Esophagus mucosa (tissue), 1 donor: ENCODE measurements at regions not wholly inside any gene's neighbourhood (a gene's known extent, or its start where the extent isn't known, plus 50 kb on each side); places are given as distances from the start of the nearest gene placed in this dataset.

Experiments
- ATAC-seq: fragments of 200-7000 bp; cut with Tn5 transposase; one replicate; pipeline ENCODE4 v1.9.1; 2020
- donor health status: DM: yes; HTN: yes; CAD: no.

DNA sequence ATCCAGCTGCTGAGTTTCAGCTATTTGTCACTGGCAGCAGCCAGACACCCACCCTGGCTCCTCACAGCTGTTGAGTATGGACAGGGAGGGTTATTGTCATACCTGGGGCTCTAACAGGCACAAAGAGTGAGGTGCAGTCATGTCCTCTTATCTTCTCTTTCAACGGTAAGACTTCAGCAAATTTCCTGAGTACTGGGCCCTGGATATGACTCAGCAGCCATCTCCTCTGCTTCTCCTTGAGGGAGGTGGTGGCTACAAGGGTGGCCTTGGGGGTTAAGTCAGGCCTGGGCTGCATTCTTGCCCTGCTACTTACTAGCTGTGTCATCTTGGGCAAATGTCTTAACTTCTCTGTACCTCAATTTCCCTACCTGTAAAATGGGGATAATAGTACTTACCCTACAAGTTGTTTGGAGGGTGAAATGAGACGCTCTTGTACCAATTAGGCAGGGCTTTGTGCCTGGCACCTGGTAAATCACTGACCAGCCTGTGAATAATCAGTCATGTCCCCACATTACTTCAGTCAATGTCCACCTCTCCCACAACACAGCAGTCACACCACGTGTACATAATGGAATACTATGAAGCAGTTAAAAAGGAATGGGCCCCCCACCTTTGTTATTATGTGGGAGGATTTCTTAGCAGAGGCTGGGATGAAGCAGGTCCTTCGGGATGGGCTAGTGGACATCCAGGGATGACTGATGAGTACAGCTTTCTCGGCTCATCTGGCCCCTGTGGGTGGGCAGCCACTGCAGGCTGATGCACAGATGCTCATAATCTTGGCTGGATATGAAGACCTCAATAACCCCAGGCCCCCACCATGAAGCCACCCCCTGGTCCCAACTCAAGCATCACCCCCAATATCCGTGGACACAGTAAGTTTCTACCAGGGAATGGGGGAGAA lies 528.8 kb downstream of the SHQ1 start:
- ATAC-seq: no peak

DNA sequence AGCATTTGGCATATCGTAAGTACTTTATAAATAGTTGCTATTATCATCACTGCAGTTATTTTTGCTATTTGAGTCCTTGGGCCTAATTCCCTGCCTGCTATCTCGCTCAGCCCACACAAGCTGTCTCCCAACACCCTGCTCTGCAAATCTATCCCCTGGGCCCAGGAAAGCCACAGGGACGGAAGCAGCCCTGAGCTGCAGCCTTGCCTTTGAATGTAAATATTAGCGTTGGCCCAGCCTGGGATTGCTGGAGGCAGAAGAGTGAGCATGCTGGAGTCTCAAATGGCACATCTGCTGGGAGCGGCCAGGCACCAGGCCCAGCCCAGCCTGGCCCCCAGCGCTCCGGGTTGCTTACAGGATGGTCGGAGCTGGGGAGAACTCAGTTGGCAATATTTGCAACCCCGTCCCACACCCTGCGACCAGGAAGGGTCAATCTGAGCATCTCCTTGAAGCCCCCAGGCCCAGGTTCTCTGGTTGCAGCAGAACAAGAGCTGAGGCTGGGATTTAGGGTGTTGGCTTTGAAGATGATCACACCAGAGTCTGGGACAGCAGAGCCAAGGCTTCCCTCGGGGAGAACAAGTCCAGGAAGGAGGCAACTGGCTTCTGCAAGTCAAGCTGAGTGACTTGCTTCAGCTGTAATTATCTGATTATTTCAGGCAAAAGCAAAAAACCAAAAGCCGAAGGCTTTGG lies 529.6 kb downstream of the SHQ1 start:
- no peak for ATAC-seq

DNA sequence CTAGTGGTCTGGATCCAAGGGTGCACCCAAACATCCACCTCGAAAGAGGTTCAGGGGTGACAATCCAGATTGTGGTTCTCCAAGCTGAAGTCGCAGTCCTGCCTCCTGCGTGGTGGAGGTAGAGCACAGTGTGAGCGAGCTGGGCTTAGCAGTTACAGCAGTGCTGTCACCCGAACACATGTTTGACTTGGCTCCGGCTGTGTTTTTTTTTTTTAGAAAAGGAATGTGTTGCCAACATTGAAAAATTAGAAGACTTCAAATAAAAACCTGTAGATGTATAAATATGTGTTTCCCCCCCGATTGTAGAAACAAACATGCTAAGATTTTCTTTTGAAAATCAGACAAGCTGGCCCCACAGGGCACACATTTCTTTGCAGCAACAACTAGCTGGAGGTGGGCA lies 530.8 kb downstream of the SHQ1 start:
- no peak for ATAC-seq

DNA sequence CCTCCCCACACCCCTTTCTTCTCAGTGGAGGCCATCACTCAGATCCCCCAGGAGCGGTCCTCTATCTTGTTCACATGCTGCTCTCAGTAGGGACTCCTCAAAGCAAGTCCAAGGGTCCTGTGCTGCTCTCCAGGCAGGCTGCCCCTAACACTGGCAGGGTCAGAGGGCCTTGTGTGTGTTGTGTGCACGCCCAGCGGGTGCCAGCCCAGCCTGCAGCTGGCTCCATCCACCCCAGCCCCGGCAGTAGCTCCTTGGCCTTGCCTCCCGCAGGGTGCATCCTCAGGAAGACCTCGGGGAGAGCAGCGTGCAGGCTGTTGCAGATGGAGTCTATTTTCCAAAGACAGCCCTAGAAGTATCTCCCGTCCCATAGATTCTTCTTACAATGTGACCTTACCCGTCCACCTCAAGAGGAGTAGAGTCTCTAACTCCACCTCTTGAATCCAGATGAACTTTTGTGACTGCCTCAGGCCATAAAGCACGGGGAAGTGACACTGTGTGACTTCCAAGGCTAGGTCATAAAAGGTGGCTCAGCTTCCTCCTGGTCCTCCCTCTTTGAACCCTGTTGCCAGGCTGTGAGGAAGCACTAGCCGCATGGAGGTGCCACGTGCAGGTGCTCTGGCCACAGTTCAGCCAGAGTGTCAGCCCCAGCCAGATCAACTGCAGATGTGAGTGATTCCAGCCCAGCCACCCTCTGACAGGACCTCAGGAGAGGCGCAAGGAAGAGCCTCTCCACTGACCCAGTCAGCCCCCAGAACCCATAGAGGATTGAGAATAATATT lies 531.6 kb downstream of the SHQ1 start:
- ATAC-seq: no peak

DNA sequence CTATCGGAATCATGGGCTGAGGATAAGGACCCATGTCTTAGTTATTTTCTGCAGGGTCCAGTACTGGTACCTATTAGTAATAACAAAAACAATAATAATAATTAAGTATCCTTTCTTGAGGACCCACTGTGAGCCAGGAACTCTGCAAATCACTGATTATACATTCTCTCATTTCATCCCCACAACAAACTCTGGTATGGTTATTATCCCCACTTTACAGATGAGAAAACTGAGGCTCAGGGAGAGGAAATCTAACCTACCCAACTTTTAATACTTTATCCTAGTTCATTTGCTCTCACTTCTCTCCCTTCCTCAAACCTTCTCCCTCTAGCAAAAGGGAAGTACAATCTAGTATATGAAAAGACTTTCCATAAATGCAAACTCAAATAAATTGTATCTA lies 528.4 kb upstream of the PROK2 start:
- no peak for ATAC-seq

DNA sequence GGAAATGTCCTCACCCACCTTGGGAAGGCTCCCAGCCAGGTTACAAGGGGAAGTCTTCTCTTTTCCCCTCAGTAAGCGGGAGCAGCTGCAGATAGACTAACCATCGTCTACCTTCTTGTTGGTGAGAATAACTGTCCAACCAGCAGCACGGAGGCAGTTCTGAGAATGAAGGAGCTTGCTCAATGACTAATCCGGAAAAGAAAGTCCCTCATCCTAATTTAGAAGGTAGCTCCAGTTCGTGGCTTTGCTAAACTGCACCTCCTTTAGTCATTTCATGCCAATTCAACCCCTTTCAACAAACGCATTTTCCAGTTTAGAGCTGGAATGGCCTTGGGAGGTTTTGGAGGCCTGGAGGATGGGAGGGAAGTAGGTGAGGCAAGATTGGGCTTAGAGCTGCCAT lies 527.4 kb upstream of the PROK2 start:
- ATAC-seq: no peak

DNA sequence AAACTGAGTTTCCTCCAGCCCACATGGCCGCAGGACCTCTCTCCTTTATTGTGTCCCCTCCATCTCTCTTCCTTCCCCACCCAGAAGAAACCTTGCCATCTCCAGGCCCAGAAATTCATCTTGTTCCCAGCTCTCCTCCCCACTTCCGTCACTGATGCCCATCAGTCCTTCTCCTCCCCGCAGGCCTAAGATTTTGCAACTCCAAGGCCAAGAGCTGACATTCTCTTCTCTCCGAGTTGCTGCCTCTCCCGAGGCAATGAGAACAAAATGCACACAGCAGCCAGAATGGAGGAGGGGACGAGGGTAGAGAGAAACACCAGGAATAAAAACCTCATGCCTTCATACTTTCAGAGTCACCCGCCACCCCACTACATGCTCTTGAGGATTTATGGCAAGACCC lies 526.5 kb upstream of the PROK2 start:
- ATAC-seq: no peak

DNA sequence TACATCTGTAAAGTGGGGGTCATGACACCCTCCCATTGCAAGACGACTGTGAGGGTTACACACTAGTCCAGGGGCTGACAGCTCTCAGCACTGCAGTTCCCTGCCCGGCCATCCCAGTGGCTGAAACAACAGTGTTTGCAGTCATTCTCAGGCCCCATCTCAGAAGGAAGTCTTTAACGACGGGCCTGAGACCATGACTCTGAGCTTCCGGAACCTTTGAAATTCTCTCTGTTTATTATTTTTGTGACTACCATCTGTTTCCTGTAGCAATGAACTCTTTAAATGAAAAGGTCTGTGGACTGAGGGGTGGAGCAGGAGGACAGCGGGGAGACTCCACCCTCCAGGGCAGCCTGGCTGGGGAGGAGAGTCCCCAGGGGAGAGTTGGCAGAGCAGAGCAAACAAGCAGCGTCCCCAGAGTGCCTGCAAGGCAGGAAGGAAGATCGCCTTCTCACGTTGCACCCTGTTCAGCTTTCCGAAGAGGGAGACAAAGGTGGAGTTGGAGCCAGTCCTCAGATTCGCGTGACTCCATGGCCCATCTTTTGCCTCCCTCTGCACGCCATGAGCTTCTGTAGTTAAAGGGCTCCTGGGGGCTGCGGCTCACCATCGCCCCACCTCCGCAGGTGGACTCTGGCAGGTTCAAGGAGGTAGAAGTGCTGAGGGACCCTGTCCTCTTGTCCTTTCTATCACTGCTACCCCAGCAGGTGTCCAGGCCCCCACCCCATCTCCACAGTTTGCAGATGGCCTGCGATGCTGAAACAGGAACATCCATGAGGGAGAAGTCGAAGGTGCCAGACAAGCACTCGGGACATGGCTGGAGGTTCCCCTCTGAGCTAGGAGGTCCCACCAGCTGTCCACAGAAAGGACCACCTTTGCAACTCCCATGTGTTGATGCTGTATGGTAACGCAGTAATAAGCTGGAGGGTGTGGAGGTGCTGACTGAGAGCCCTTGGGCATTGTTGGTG lies 525.8 kb upstream of the PROK2 start:
- peak; percentile 72 for ATAC-seq

DNA sequence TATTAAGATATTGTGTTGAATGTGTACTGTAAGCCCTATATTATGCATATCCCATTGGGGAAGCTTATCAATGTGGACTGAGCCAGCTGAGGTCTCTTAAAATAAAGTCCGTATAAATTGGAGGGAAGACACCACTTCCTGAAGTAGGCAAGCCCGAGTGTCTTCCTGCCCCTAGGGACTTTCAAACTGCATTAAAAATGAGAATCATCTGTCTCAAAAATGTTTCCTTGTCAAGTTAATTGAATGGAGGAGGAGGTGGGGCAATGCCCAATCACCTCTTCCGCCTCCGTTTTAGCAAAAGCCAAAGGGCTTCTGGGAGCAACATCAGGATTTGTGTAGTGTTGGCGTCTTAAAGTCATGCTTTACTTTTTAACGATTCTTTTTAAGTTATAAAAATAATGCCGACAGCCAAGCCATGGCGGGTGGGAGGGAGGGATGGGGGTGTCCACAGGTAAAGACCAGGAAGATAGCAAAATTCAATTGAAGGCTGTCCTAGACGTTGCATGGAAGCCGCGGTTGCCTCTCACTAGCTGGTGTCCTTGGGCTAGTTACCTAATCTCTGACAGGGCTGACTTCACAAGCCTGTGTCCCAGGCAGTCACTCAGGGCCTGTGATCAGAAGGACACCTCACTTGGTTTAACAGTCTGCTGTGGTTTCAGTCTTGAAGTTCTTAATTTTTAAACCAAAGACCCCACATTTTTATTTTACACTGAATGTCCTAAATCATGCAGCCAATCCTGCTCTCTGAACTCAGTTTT lies 524.9 kb upstream of the PROK2 start:
- no peak for ATAC-seq

DNA sequence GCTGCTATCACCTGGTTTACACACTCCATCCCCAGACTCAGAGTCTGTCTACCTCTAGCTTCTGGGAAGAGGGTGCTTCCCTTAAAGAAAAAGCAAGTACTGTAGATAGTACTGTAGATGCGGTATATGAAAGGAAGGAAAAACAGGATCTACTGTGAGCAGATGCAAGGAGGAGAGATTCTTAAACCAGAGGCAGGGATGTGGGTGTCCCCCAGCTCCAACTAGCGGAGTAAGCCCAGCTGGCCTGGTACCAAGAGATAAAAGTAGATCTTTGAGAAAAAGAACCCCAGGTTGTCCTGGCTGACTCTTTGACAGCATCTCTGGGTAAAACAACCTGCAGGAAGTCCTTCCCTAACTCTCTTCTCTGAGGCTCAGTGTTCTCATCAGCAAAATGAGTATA lies 523.7 kb upstream of the PROK2 start:
- no peak for ATAC-seq

DNA sequence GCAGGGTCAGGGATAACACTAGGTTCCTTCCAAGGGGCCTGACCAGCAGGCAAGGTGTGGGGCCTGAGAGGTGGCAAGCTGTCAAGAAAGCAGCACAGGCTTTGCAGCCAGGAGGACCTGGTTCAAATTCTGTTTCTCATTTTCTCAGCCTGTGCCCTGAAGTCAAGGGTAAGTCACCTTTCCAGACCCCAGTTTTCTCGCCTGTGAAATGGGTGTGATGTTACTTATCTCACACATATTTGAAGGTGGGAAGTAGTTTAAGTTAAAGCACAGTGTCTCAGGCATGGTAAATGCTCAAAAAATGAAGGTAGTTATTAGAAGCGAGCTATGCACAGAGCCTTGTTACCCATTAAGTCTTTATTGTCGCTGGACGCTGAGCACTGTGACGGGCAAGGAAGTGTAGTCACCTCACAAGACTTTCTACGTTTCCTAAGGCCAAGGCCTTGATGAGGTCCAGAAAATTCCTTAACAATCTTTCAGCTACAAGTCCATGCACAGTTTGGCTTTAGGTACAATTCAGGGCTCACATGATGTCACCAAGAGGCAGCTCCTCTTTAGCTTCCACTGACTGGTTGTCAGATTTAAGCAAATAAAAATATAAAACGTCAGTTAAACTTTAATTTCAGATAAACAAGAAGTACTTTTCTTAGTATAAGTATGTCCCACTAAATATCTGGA lies 522.6 kb upstream of the PROK2 start:
- ATAC-seq: no peak

DNA sequence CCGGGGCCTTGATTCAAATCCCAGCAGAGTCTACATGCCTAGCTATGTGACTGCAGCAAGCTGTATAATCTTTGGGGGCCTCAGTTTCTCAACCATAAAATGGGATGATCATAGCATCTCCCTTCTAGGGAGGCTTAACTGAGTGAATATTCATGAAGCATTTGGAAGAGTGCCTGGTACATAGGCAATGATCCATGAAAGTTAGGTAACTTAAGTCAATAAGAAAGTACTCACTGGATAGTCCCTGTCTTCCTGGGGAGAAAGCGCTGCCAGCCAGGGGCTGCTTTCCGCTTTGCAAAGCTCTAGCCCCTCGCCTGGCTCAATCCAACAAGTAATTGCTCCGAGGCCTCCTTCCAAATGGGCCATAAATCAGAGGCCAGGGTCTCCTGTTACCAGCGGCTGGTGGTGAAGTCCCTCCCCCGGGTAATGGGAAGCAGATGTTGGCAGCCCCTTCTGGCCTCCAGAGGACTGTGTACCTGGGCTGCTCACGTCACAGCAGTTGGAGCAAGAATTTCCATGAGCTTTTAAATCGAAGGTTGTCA lies 521.9 kb upstream of the PROK2 start:
- peak; percentile 20 for ATAC-seq

DNA sequence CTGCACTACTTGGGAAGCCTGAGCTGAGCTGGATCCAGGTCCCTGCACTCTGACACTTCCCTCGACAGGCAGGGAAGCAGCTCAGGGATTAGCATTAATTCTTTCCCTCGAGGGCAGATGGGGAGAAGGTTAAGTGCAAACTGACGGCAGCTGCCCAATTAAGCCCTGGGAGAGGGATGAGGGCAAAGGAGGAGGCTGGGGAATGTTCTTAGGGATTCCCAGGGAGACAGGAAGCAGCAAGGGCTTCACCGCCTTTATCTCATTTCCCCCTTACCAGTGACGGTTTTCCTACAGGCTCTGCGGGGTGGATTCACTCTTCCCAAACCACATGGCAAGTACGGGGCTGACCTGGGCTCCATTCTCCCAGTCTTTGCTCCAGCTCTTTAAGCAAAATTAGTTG lies 519.0 kb upstream of the PROK2 start:
- no peak for ATAC-seq

DNA sequence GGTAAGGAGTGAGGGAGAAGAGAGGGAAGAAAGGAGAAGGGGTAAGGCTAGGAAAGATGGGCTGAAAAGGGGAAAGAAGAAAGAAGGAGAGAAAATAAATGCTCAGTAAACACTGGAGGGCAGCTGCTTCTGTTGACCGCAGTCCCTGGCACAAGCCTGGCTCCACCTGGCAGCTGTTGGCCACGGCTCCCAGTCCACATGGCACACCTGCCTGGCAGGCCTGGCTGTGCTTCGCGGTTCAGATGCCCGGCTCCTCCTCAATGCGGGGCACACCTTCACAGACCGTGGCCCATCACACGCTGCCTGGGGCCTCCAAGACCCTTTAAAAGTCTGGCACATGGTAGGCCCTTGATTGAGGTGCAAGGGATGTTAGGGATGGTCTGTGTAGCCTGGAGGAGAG lies 516.8 kb upstream of the PROK2 start:
- peak; percentile 13 for ATAC-seq

DNA sequence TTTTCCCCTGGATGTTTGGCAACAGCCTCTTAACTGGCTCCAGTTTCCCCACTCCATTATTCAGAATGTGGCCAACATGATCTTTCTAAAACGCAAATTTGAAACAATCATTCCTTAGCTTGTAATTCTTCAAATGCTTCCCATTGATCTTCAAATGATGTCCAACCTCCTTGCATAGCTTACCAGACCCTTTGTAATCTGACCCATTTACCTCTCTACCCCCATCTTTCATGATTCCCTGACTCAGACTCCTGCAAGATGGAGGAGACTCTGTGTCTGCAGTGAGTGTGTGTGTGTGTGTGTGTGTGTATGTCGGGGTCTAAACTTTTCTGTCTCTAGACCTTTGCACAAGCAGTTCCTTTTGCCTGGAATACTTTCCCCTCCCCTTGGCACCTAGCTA lies 515.7 kb upstream of the PROK2 start:
- no peak for ATAC-seq

DNA sequence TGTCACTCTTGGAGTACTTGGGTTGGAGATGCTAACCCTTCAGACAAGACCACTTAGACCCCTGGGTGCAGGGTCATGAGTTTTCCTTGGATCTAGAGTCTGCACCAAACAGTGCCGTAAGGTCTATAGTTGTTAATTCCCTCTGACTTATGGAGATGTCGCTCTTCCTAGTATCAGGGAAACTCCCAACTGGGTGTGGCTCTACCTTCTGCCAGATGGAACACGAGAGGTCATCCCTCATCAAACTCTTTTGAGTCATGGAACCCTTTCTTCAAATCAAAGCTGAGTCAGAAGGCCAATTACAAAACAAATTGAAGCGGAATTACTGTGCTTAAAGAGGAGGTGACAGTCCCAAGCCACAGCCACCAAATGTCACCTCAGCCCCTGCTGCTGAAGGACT lies 514.9 kb upstream of the PROK2 start:
- ATAC-seq: peak; percentile 84

DNA sequence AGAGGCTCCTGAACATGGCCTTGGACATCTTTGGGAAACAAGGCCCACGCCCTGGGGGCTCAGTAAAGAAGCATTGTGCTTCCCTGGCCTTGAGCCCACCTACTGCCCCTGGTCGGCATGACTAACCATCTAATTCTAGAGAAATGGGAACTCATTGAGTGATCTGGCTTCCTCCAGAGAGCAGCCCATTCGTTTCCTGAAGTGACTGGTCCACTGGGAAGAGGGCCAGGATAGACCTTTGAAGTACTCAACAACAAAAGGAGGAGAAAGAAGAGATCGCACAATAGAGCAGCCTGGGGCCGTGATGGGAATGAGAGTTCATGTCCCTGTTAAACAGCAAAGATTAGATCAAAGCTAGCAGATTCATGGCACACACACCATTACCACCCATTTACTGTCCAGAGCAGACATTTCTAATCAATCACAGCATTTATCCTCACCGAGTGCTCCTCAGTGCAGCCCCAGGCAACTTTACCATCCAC lies 514.4 kb upstream of the PROK2 start:
- peak; percentile 57 for ATAC-seq

DNA sequence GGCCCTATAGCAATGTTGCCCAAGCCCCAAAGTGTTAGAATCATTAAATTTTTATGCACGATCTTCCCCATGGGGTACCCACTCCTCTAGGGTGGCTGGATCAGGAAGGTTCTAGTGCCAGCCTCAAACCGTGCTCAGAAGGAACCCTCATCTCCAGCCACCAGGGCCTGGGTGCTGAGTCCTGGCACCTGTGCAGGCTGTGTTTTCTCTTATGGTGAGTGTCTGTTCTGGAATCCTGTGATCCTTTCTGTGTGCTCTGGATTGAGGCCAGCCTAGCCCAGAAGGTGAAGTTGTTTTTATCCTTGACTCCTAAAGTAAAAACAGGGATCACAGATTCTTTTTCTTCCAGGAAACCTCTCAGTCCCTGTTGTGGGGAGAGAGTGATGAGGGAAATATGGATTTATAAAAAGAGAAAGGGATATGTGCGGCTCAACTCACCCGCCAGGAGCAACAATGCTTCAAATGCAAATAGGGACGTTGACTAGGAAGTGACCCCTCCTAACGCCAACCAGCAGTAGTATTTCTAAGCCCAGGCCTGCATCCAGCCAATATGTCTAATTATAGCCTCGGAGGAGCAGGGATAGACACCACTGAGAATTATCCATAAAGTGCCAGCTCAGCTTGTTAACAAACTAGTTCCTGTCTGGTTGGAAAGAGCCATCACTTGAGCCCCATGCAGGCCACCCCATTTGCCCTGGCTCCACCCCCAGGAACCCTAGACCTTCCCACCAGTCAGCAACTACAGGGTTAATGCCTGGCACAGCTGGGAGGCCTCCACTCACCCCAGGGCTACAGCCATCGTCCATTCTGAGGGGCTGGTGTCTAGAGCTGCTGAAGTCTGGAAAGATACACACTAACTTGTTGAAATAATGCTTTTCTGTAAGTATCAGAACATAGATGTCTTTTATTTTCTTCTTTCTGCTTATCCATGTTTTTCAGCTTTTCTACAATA lies 513.5 kb upstream of the PROK2 start:
- no peak for ATAC-seq

DNA sequence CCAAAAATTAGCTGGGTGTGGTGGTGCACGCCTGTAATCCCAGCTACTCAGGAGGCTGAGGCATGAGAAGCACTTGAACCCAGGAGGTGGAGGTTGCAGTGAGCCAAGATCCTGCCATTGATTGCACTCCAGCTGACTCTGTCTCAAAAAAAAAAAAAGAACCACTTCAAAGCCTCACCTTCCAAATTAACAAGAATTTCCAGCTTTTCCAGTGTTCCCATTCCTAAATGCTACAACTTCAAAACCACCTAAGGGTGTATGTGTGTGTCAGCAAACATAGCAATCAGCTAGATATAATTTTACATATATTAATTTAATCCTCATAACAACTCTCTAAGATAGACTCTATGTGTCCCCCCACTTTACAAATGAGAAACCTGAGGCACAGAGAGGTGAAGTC lies 512.5 kb upstream of the PROK2 start:
- no peak for ATAC-seq
